H1 (cell line): ENCODE measurements at regions not wholly inside any gene's neighbourhood (a gene's known extent, or its start where the extent isn't known, plus 50 kb on each side); places are given as distances from the start of the nearest gene placed in this dataset.

Experiments used
- CTCF ChIA-PET: fragments of 300-600 bp; sonication (Branson Sonifier 250); formaldehyde crosslinking; loops from one replicate; lab custom pipeline; 2021; ENCODE audit not compliant: partially characterized antibody; lab: Charles Lee
- POLR2A ChIA-PET: fragments of 300-600 bp; sonication (Branson Sonifier 250); formaldehyde crosslinking; loops from one replicate; lab custom pipeline; 2021; ENCODE audit warnings: inconsistent platforms; ENCODE audit not compliant: partially characterized antibody; lab: Charles Lee
- DNase-seq, 2 experiments: peaks; one replicate each; pipeline versions ENCODE4 v3.0.0 to v3.0.0-alpha.2; 2010 to 2022; ENCODE audit warnings: low spot score in 2 of 2, low read depth in 1 of 2, mixed read lengths in 1 of 2
- FAIRE-seq: peaks from 2 replicates; lab custom pipeline; 2011; peaks lifted over from hg19 to GRCh38; lab: Jason Lieb, UNC
- H2AFZ ChIP-seq: 2 replicates; pipeline ENCODE4 v1.8.1; 2012; ENCODE audit warnings: low read length, inconsistent platforms
- H2AK5ac ChIP-seq: 2 replicates; pipeline ENCODE4 v1.6.1; 2013; ENCODE audit warnings: low read depth, low read length
- H2BK120ac ChIP-seq: replicated peaks from 2 replicates; pipeline ENCODE3; 2013; ENCODE audit warnings: low read depth, low read length, inconsistent platforms
- H2BK12ac ChIP-seq: 2 replicates; pipeline ENCODE4 v1.6.1; 2013; ENCODE audit warnings: low read depth, low read length
- H2BK15ac ChIP-seq: 2 replicates; pipeline ENCODE4 v1.6.1; 2013; ENCODE audit warnings: low read length
- H2BK20ac ChIP-seq: 2 replicates; pipeline ENCODE4 v1.6.1; 2013; ENCODE audit warnings: low read length
- H2BK5ac ChIP-seq: 2 replicates; pipeline ENCODE4 v1.6.1; 2013; ENCODE audit warnings: low read depth, low read length
- H3K14ac ChIP-seq: 2 replicates; pipeline ENCODE4 v1.6.1; 2013; ENCODE audit warnings: inconsistent platforms; ENCODE audit not compliant: insufficient read length
- H3K18ac ChIP-seq: 2 replicates; pipeline ENCODE4 v1.6.1; 2013; ENCODE audit warnings: low read length; ENCODE audit errors: extremely low read depth
- H3K23ac ChIP-seq: 2 replicates; pipeline ENCODE4 v1.6.1; 2013; ENCODE audit warnings: inconsistent platforms; ENCODE audit not compliant: insufficient read length
- H3K23me2 ChIP-seq: 2 replicates; pipeline ENCODE4 v1.6.1; 2013; ENCODE audit warnings: low read depth, low read length
- H3K27ac ChIP-seq: 2 replicates; pipeline ENCODE4 v1.6.1; 2011; ENCODE audit warnings: low read depth, low read length, inconsistent platforms
- H3K27me3 ChIP-seq, 4 experiments: replicated peaks in 1 of 4; 1 replicate in 1 of 4; 2 replicates in 3 of 4; pipeline versions ENCODE4 v1.6.1 to v1.8.1; 2011 to 2013; ENCODE audit warnings: low read length in 3 of 4, mild to moderate bottlenecking in 3 of 4, inconsistent platforms in 2 of 4, mixed read lengths in 2 of 4, moderate library complexity in 1 of 4; ENCODE audit not compliant: control insufficient read depth in 3 of 4, insufficient read depth in 3 of 4; ENCODE audit errors: extremely low read depth in 1 of 4
- H3K36me3 ChIP-seq, 4 experiments: 2 replicates each; pipeline versions ENCODE4 v1.6.1 to v1.8.1; 2011 to 2013; ENCODE audit warnings: mild to moderate bottlenecking in 4 of 4, low read length in 3 of 4, moderate library complexity in 2 of 4, control low read depth in 1 of 4, inconsistent platforms in 1 of 4; ENCODE audit not compliant: insufficient read depth in 4 of 4, control insufficient read depth in 2 of 4
- H3K4ac ChIP-seq: replicated peaks from 2 replicates; pipeline ENCODE3; 2013; ENCODE audit warnings: low read length, low read depth, mixed read lengths, inconsistent platforms; ENCODE audit not compliant: insufficient read length
- H3K4me1 ChIP-seq, 4 experiments: replicated peaks in 1 of 4; 1 replicate in 1 of 4; 2 replicates in 3 of 4; pipeline versions ENCODE4 v1.6.1 to v1.8.1; 2011 to 2013; ENCODE audit warnings: low read length in 3 of 4, inconsistent platforms in 2 of 4, mixed read lengths in 1 of 4; ENCODE audit not compliant: insufficient read depth in 4 of 4, control insufficient read depth in 3 of 4
- H3K4me2 ChIP-seq, 2 experiments: 2 replicates each; pipeline versions ENCODE4 v1.6.1 to v1.8.1; 2011 to 2013; ENCODE audit warnings: low read depth in 2 of 2, low read length in 2 of 2, control low read depth in 1 of 2, inconsistent platforms in 1 of 2, mild to moderate bottlenecking in 1 of 2; ENCODE audit not compliant: insufficient read depth in 1 of 2
- H3K4me3 ChIP-seq, 4 experiments: fragments of 200-600, 300-600 bp in 1 of 4; sonication (generic), shearing (Covaris generic), sonication (Bioruptor Twin) in 1 of 4; 2 replicates each; pipeline versions ENCODE4 v1.5.1 to v1.8.1; 2011 to 2016; ENCODE audit warnings: low read length in 4 of 4, low read depth in 3 of 4, control low read depth in 2 of 4, inconsistent platforms in 2 of 4, mild to moderate bottlenecking in 2 of 4, mixed read lengths in 1 of 4, moderate library complexity in 1 of 4; ENCODE audit not compliant: insufficient read depth in 2 of 4; ENCODE audit errors: extremely low read depth in 1 of 4
- H3K56ac ChIP-seq: replicated peaks from 2 replicates; pipeline ENCODE3; 2013; ENCODE audit warnings: low read depth, mild to moderate bottlenecking, mixed read lengths, low read length, inconsistent platforms; ENCODE audit not compliant: insufficient read length
- H3K79me1 ChIP-seq: 2 replicates; pipeline ENCODE4 v1.6.1; 2013; ENCODE audit warnings: low read depth, low read length, control low read depth
- H3K79me2 ChIP-seq, 2 experiments: 2 replicates each; pipeline versions ENCODE4 v1.6.1 to v1.8.1; 2012 to 2013; ENCODE audit warnings: low read length in 2 of 2, mild to moderate bottlenecking in 2 of 2, inconsistent platforms in 1 of 2; ENCODE audit not compliant: insufficient read depth in 2 of 2, control insufficient read depth in 1 of 2
- H3K9ac ChIP-seq, 4 experiments: replicated peaks in 1 of 4; 1 replicate in 1 of 4; 2 replicates in 3 of 4; pipeline versions ENCODE4 v1.6.1 to v1.8.1; 2011 to 2013; ENCODE audit warnings: low read depth in 3 of 4, low read length in 3 of 4, control low read depth in 2 of 4, mild to moderate bottlenecking in 2 of 4, moderate library complexity in 2 of 4, inconsistent platforms in 1 of 4; ENCODE audit errors: extremely low read depth in 1 of 4
- H3K9me3 ChIP-seq, 2 experiments: 2 replicates each; pipeline versions ENCODE4 v1.6.1 to v1.8.1; 2012 to 2013; ENCODE audit warnings: mild to moderate bottlenecking in 2 of 2, moderate library complexity in 2 of 2, control low read depth in 1 of 2, inconsistent platforms in 1 of 2, low read depth in 1 of 2, low read length in 1 of 2, mixed read lengths in 1 of 2; ENCODE audit not compliant: insufficient read depth in 2 of 2
- H4K20me1 ChIP-seq, 2 experiments: replicated peaks in 1 of 2; 2 replicates each; pipeline versions ENCODE3 to v1.8.1; 2011 to 2013; ENCODE audit warnings: inconsistent platforms in 2 of 2, low read length in 2 of 2, mild to moderate bottlenecking in 1 of 2; ENCODE audit not compliant: insufficient read depth in 2 of 2, control insufficient read depth in 1 of 2
- H4K5ac ChIP-seq: 2 replicates; pipeline ENCODE4 v1.6.1; 2013; ENCODE audit warnings: low read length, low read depth, mixed read lengths, inconsistent platforms; ENCODE audit not compliant: insufficient read length
- H4K8ac ChIP-seq: 2 replicates; pipeline ENCODE4 v1.8.0; 2013; ENCODE audit warnings: mild to moderate bottlenecking, moderate library complexity, low read length, inconsistent platforms; ENCODE audit not compliant: insufficient read depth; ENCODE audit errors: extremely low read depth
- H4K91ac ChIP-seq: replicated peaks from 2 replicates; pipeline ENCODE3; 2013; ENCODE audit warnings: low read length, mixed read lengths, inconsistent platforms; ENCODE audit not compliant: insufficient read length
- CHD1 ChIP-seq: IDR thresholded peaks from 2 replicates; pipeline ENCODE4 v1.6.1; 2012; ENCODE audit warnings: low read depth, low read length, improper control_type of control experiment
- CTBP2 ChIP-seq: IDR thresholded peaks from 2 replicates; pipeline ENCODE4 v1.7.0; 2011; ENCODE audit warnings: borderline replicate concordance, mild to moderate bottlenecking, moderate library complexity, mixed read lengths, low read length; ENCODE audit not compliant: insufficient read depth, insufficient read length
- CTCF ChIP-seq, 3 experiments: IDR thresholded peaks; 1 replicate in 2 of 3; 2 replicates in 1 of 3; pipeline versions ENCODE4 v1.5.1 to v1.6.1; 2011; ENCODE audit warnings: low read length in 3 of 3, mild to moderate bottlenecking in 3 of 3, inconsistent platforms in 2 of 3, low read depth in 1 of 3, moderate library complexity in 1 of 3; ENCODE audit not compliant: insufficient read depth in 1 of 3; ENCODE audit errors: control extremely low read depth in 1 of 3
- HDAC2 ChIP-seq, 2 experiments: fragments of 300-600 bp in 1 of 2; sonication (generic) in 1 of 2; IDR thresholded peaks; 2 replicates each; pipeline ENCODE4 v1.6.1; 2011 to 2012; ENCODE audit warnings: low read depth in 2 of 2, low read length in 2 of 2, mild to moderate bottlenecking in 2 of 2, moderate library complexity in 2 of 2, borderline replicate concordance in 1 of 2, inconsistent platforms in 1 of 2
- KDM1A ChIP-seq: fragments of 200-600, 300-600 bp; sonication (generic); IDR thresholded peaks from 2 replicates; pipeline ENCODE4 v1.7.1; 2016; ENCODE audit warnings: mild to moderate bottlenecking, low read length, borderline replicate concordance
- KDM5A ChIP-seq: fragments of 200-600 bp; IDR thresholded peaks from 2 replicates; pipeline ENCODE4 v1.7.1; 2012; ENCODE audit warnings: mild to moderate bottlenecking, low read length, inconsistent platforms, mixed read lengths
- NANOG ChIP-seq: IDR thresholded peaks from 2 replicates; pipeline ENCODE4 v1.6.1; 2011; ENCODE audit warnings: low read length, low read depth, mild to moderate bottlenecking, inconsistent platforms; ENCODE audit not compliant: insufficient read depth, poor library complexity, severe bottlenecking
- POLR2A ChIP-seq, 2 experiments: IDR thresholded peaks; 1 replicate in 1 of 2; 2 replicates in 1 of 2; pipeline ENCODE4 v1.6.1; 2011; ENCODE audit warnings: low read depth in 2 of 2, low read length in 2 of 2, mild to moderate bottlenecking in 2 of 2; ENCODE audit errors: control extremely low read depth in 1 of 2
- RBBP5 ChIP-seq: IDR thresholded peaks from 2 replicates; pipeline ENCODE4 v1.7.1; 2012; ENCODE audit warnings: low read depth, mild to moderate bottlenecking, inconsistent platforms, low read length, moderate library complexity, borderline replicate concordance
- SAP30 ChIP-seq: fragments of 300-600 bp; sonication (generic); IDR thresholded peaks from 2 replicates; pipeline ENCODE4 v1.7.1; 2012; ENCODE audit warnings: low read length, moderate library complexity, mild to moderate bottlenecking, inconsistent platforms; ENCODE audit not compliant: insufficient read depth, insufficient replicate concordance
- SP4 ChIP-seq: IDR thresholded peaks from 2 replicates; pipeline ENCODE4 v1.6.1; 2012; ENCODE audit warnings: low read length, inconsistent platforms
- WGBS, 2 experiments: shearing (Covaris generic) in 1 of 2; methylation state at CpG; one replicate each; pipeline versions ENCODE4 v1.1.6 to v1.1.7; 2013 to 2015; ENCODE audit warnings: low lambda C conversion rate in 2 of 2, mixed read lengths in 2 of 2, inconsistent platforms in 1 of 2, low coverage in 1 of 2, missing lambda C conversion rate in 1 of 2; ENCODE audit not compliant: insufficient replicate concordance in 2 of 2, insufficient coverage in 1 of 2, insufficient read length in 1 of 2; ENCODE audit errors: extremely low coverage in 1 of 2, missing lambda C conversion rate in 1 of 2; 5-methylcytosine and 5-hydroxymethylcytosine counted together

GRCh38 chr6:121579478-121579877 lies 144.0 kb downstream of the GJA1 start:
- H2BK20ac ChIP-seq, result no peak overlapping the region
- no peak overlapping the region for H3K27ac ChIP-seq
- CTCF ChIA-PET, result interaction anchor here (0.6 to 1.4 kb wide), 2 partner anchors 19 to 36 kb away, joined by 3 to 4 read pairs; no protein-coding TSS in a partner anchor
- H2BK12ac ChIP-seq, result no peak overlapping the region
- no peak overlapping the region for H3K4me2 ChIP-seq
- H3K9me3 ChIP-seq, result no peaks in the 10 kb centered on the region
- no peak overlapping the region for H2AK5ac ChIP-seq
- H3K23me2 ChIP-seq, result no peaks in the 10 kb centered on the region
- H2BK5ac ChIP-seq, result no peak overlapping the region
- H3K36me3 ChIP-seq, result no peaks in the 10 kb centered on the region
- H4K20me1 ChIP-seq, result no peaks in the 10 kb centered on the region
- no peak overlapping the region for H3K23ac ChIP-seq
- no peak overlapping the region for H3K9ac ChIP-seq
- no peaks in the 10 kb centered on the region for H3K79me1 ChIP-seq
- no peak overlapping the region for H2AFZ ChIP-seq
- H2BK15ac ChIP-seq, result no peak overlapping the region
- POLR2A ChIA-PET, result no interaction called here
- H3K14ac ChIP-seq, result no peak overlapping the region
- no peaks in the 10 kb centered on the region for H3K79me2 ChIP-seq
- H3K56ac ChIP-seq, result no peak overlapping the region
- no peak overlapping the region for H3K18ac ChIP-seq
- no peak overlapping the region for H4K8ac ChIP-seq
- DNase-seq, result no peak
- H4K91ac ChIP-seq, result no peak overlapping the region
- H3K4ac ChIP-seq, result no peak overlapping the region
- FAIRE-seq, result no peak
- no peak overlapping the region for H2BK120ac ChIP-seq
- WGBS, 2 experiments, result 100% methylated on average over 1 of the region's 1 CpG; no CpG with 5 or more reads in 1 of the 2 experiments
- H3K4me3 ChIP-seq, result no peak overlapping the region
- peaks cover 0 to 2% (median 0%) of the 10 kb centered on the region in 4 experiments; a peak in 1 of 7 replicates for H3K4me1 ChIP-seq
- no peak overlapping the region for H4K5ac ChIP-seq
- no peaks in the 10 kb centered on the region for H3K27me3 ChIP-seq
- TF ChIP-seq RBBP5, result no peak
- TF ChIP-seq HDAC2 (IDR thresholded peaks at IDR 0.05; ENCODE audit: borderline replicate concordance in 1 of 2, low read depth in 2 of 2, low read length in 2 of 2), result no peak
- no peak for TF ChIP-seq SP4
- TF ChIP-seq CTCF (IDR thresholded peaks at IDR 0.05; ENCODE audit: control extremely low read depth in 1 of 3, insufficient read depth in 1 of 3, low read depth in 1 of 3, low read length in 3 of 3), result no peak
- no peak for TF ChIP-seq CHD1
- no peak for TF ChIP-seq NANOG
- TF ChIP-seq KDM1A, result no peak
- no peak for TF ChIP-seq SAP30
- no peak for TF ChIP-seq POLR2A (IDR thresholded peaks at IDR 0.05; ENCODE audit: control extremely low read depth in 1 of 2, low read depth in 2 of 2, low read length in 2 of 2)
- no peak for TF ChIP-seq CTBP2
- TF ChIP-seq KDM5A, result no peak
